GM12873 (cell line): ENCODE measurements at regions not wholly inside any gene's neighbourhood (a gene's known extent, or its start where the extent isn't known, plus 50 kb on each side); places are given as distances from the start of the nearest gene placed in this dataset.

Experiments used
- TF ChIP-seq, protein P1 (sequence below): IDR thresholded peaks from 2 replicates; pipeline ENCODE4 v1.5.1; 2012; ENCODE audit warnings: low read depth, mild to moderate bottlenecking, moderate library complexity, low read length, control low read depth; ENCODE audit not compliant: insufficient read depth; ENCODE audit errors: missing control alignments

DNA sequence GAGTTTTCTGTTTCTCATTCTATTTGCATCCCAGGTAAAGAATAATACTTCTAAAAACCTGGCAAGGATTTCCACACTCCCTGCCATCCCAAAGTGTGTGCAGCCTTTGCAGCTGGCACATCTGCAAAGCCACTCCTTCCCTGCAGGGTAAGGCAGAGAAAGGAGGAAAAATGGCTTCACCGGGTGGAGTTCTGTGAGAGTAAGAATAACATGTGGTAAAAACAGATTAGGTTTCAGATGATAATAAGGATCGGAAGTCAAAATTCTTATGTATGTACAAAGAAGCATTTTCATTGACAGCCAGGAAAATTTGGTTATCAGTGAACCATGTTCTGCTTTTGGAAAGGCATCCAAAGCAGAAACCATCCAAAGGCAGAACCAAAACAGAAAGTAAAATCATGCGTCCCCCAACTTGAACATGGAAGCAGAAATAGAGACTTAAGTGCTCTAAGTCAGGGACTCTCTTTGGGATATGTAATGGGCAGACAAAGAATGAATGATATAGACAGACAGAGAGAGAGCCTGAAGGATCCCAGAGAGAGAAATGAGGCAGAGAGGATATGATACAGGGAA, 192.6 kb upstream of the CCDC196 start:
- TF ChIP-seq, protein P1, sequence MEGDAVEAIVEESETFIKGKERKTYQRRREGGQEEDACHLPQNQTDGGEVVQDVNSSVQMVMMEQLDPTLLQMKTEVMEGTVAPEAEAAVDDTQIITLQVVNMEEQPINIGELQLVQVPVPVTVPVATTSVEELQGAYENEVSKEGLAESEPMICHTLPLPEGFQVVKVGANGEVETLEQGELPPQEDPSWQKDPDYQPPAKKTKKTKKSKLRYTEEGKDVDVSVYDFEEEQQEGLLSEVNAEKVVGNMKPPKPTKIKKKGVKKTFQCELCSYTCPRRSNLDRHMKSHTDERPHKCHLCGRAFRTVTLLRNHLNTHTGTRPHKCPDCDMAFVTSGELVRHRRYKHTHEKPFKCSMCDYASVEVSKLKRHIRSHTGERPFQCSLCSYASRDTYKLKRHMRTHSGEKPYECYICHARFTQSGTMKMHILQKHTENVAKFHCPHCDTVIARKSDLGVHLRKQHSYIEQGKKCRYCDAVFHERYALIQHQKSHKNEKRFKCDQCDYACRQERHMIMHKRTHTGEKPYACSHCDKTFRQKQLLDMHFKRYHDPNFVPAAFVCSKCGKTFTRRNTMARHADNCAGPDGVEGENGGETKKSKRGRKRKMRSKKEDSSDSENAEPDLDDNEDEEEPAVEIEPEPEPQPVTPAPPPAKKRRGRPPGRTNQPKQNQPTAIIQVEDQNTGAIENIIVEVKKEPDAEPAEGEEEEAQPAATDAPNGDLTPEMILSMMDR = no peak

DNA sequence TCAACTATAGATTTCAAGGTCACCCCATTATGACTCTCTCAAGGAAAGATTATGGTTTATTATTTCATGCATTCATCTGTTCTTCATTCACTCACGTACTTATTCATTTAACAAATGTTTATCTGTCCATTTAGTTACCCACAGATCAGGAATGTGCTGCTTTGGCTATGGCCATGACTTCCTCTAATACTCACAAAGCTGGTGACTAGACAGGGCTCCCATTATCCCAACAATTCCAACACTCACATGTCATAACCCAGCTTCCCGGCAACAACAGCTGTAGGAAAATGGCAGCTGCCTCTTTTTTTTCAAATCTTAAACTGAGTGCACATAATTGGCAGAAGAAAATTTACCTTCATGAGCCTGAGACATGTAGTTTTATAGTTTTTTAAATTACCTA, 190.8 kb upstream of the CCDC196 start:
- TF ChIP-seq, protein P1 = no peak

DNA sequence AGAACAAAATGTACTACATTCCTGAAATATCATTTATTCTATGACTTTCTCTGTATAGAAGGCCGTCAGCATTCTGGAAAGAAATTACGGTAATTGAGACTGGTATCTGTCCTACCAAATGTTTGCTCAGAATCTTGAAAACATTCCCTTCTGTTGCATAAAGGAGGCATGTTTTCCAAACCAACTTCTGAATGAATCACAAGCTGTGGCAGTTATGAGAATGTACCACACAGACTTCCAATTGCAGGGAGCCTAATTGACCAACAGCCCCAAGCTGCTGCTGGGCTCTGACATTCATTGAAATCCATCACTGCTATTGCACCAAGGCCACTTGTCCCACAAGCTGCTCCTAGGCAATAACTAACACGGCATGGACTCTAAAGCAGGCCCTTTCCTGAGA, 185.3 kb upstream of the CCDC196 start:
- TF ChIP-seq, protein P1 = no peak

DNA sequence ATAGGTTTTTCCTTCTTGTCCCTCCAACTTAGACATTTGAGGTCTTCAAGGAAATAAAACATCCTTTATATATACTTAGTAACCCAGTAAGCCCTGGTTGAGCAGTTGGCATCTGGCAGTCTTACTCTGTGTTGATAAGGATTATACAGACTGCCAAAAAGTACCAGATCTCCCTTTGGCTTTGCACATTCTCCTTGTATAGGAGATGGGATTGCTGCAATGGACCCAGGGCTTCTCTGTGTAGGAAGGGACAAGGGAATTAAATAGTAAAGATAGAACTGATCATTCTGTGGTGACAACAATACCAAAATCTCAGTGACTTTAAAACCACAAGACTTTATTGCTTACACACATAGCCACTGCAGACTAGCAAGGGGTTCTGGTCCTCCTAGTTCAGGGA, 180.1 kb upstream of the CCDC196 start:
- TF ChIP-seq, protein P1 = no peak

DNA sequence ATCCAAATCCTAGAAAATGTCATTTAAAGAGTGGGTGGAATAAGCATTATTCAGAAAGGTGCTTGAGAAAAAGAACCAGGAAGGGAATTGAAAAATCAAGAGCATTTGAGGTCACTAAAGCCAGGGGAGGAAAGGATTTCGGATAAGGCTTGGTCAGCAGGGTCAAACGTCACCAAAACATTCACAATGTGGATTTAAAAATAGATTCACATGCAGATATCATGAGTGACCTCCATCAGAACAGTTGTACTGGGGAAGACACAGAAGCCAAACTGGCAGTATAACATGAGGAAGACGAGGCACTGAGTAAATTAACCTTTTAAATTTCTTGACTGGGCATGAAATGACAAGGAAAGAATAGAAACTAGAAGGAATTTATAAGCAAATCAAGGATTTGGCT, 175.1 kb upstream of the CCDC196 start:
- TF ChIP-seq, protein P1 = no peak

DNA sequence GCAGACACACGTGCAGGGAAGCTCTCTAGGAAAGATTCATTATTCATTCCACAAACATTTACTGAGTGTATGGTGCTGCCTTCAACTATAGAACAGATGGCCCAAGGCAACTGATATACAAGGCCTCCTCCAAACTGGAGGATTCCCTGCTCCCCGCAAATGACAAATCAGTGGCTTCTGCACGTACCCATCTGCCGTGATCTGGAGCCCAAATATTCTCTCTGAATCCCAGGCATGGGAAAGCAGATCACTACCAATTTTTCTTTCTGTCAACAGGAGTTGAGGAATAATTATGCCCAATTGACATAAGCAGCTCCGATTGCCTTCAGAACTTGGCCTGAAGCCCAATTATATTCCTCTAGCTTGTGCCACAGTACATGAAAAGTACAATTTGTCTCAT, 174.2 kb upstream of the CCDC196 start:
- TF ChIP-seq, protein P1 = no peak

DNA sequence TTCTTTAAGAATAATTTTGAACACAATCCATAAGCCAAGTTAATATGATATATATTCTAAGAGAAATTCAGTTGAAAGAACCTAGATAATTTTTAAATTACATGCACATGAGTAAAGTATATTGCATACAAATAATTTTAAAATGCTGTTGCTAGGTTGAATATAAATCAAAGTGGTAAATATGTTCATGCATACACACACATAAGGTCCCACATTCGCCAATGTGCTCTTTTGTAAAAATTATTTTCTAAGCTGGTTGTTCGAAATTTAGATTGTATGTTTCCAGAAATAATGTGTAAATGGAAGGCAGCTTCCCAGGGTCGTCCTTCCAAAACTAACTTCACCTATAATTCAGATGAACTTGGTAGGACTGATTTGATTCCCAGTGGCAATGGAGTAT, 173.7 kb upstream of the CCDC196 start:
- TF ChIP-seq, protein P1 = no peak

DNA sequence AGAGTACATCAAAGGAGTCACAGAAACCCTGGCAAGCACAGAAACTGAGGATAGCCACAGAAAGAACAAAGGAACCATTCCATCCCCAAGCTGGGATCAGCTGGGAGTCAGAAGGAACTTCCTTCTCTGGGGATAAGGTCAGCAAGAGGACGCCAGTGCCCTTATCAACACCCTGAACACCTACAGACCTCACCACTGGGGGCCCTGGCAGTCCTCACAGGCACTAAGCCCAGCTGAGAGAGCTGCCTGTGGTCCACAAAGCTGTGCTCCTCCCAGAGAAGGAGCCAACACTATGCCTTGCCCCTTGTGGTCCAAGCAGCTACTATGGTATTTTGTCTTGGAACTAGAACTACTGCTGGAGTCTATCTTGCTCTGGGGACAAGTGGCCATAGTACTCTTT, 171.1 kb upstream of the CCDC196 start:
- TF ChIP-seq, protein P1 = no peak
